SU-DHL-6 (cell line): ENCODE measurements at regions not wholly inside any gene's neighbourhood (a gene's known extent, or its start where the extent isn't known, plus 50 kb on each side); places are given as distances from the start of the nearest gene placed in this dataset.

Experiments used
- CTCF ChIP-seq: fragments of 200-600 bp; sonication (generic); IDR thresholded peaks from one replicate; pipeline ENCODE4 v1.5.1; 2017; ENCODE audit warnings: antibody characterized with exemption, mild to moderate bottlenecking, low read length, moderate library complexity; ENCODE audit not compliant: insufficient read depth, poor library complexity, severe bottlenecking
- EZH2phosphoT487 ChIP-seq: fragments of 200-600 bp; sonication (generic), shearing (Covaris generic); conservative IDR thresholded peaks from 2 replicates; pipeline ENCODE4 v1.6.1; 2018; ENCODE audit warnings: mild to moderate bottlenecking, antibody characterized with exemption, low read length, moderate library complexity, mixed read lengths

GRCh38 chr13:83731113-83731512 is 151.2 kb downstream of the SLITRK1 start:
- no peak for TF ChIP-seq CTCF
- no peak for TF ChIP-seq EZH2phosphoT487
